HG02571 (cell line): ENCODE measurements at regions not wholly inside any gene's neighbourhood (a gene's known extent, or its start where the extent isn't known, plus 50 kb on each side); places are given as distances from the start of the nearest gene placed in this dataset.

Experiments used
- ATAC-seq: cut with Tn5 transposase; IDR thresholded peaks from one replicate; pipeline ENCODE4 v1.9.1; 2021; ENCODE audit warnings: mild to moderate bottlenecking, moderate library complexity; ENCODE audit not compliant: unreplicated experiment

DNA sequence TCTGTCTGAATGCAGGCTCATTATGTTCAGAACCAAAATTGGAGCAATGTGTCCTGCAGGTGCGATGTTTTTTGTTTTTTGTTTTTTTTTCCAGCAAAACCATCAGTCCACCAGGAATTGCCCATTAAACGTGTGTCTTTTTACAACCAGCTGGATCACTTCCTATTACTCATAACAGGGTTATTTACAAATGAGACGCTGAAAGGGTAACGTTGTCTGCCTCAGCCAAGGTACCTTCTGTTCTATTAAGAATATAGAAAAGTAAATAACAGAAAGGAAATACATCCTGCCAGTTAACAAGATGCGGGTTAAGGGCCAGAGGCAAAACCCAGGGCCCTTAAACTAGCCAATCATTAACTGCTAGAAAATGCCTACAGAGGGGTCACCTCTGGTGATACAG lies 590.4 kb downstream of the TBC1D4 start:
- no peak for ATAC-seq

DNA sequence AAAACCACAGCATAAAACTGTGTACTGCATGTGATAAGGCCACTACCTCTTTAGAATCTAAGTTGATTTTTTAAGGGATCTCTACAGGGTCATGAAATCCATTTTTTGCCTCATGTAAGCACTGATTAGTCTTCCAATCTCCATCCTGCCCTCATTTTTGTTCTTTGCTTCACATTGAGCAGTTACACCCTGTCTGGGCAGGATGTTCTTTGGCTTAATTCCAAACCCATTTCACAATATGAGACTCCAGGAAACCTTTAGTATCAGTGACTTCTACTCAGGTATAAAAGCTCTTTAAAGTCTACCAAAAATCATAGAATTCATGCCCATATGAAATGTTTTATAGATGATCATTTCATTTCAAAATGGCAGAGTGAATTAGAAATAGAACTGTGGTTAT lies 592.6 kb downstream of the TBC1D4 start:
- no peak for ATAC-seq

DNA sequence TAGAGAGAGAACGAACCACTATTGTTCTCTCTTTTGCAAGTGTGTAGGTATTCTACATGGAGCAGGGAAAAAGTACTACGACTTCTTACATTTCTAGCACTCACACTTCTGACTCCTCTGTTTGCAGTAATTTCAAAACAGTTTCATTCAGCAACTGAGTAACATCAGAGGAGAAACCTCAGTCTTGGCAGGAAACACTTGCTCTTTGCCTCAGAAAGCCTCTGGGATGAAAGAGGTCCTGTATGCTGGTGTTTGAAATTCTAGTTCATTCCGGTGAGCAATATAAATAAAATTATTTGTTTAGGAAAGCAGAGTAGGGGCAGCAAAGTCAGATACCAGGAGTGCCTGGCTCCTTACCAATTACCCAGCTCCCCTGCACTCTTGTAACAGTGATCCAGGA lies 595.5 kb downstream of the TBC1D4 start:
- no peak for ATAC-seq

DNA sequence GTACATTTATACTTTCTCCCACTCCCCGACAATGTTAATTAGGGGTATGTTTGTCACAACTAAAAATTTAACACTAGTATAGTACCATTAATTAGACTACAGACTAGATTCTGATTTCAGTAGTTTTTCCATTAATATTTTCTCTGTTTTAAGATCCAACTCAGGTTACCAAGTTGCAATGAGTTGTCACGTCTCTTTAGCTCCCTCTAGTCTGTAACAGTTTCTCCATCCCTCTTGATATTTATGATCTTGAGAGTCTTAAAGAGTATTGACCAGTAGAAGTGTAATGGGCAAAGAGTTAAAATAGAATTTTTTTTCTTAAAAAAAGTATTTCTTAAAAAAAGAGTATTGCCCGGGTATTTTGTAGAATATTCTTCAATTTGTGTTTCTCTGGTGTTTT lies 598.1 kb downstream of the TBC1D4 start:
- no peak for ATAC-seq

DNA sequence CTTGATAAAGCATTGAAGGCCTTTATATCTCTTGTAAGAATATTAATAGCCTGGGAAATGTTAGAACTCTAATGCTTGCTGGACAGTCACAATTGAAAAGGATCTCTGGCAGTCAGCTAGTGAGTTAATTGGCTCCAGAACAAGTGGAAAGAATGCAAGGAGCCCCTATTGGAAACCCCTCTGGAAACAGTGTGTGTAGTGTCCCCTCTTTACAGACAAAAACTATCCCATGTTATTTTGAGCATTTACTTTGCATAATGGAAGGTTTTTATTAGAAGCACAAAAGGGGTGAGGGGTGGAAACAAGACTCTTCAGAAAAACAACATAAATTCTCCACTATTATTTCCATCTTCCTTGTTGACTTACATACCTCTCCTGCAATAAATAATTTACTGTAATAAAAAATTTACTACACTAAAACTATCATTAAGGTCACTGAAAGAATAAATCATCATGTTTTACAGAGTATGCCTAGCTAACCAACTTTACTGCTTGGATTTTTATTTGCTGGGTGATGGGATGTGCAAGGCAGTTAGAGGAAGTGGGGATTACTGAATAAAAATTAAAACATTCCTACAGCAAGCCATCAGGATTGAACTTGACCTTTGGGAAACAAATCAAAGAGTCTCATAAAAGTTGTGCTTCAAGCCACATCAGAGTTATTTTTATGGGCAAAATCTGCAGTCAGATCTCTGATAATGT lies 610.4 kb downstream of the TBC1D4 start:
- no peak for ATAC-seq

DNA sequence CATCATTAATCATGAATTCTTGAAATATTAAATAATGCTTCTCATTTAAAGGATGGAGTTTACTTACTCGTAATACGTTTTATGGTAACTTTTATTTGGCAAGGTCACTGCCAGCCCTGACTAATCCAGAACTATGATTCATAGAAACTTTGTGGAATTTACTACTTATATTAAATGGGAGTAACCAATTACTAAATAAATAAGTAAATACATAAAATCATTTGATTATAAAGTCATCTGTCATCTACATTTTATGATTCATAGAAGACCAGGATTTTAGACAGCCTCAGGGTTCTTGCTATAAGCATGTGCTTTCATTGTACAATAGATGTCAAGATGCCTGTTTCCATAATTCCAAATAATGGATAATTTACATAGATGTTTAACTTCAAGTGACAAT lies 611.1 kb downstream of the TBC1D4 start:
- no peak for ATAC-seq

DNA sequence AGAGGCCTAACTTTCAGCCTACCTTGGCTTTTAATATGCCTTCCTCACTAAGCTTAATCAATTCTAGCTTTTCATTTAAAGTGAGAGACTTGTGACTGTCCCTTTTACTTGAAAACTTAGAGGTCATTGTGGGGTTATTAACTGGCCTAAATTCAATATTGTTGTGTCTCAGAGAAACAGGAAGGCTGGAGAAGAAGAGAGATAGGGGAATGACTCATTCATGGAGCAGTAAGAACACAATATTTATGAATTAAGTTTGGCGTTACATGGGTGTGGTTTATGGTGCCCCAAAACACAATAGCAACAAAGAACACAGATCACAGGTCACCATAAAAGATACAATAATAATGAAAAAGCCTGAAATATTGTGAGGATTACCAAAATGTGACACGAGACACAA lies 612.1 kb downstream of the TBC1D4 start:
- no peak for ATAC-seq

DNA sequence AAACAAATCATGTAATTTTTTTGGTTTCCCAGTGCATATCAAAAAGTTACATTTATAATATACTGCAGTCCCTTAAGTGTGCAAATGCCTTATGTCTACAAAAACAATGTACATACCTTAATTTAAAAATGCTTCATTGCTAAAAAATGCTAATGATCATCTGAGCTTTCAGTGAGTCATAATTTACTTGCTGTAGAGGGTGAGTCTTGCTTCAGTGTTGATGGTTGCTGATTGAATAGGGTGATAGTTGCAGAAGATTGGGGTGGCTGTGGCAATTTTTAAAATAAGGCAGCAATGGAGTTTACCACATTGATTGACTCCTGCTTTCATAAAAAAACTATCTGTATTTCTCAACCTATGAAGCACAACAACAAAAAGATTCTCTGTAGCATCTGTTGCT lies 613.9 kb downstream of the TBC1D4 start:
- ATAC-seq = no peak

DNA sequence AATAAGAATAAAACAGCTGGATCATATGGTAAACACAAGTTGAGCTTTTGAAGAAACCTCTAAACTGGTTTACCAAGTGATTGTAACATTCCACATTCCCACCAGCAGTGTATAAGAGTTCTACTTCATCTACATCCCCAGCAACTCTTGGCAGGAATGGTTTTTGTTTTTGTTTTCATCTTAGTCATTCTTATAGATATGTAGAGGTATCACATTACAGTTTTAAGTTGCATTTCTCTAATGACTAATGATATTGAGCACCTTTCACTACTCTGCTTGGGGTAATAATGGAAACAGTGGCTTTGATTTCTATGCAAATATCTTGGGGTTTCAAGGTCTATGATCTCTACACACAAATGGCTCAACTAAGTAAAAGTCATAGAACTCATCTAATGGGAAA lies 614.5 kb downstream of the TBC1D4 start:
- ATAC-seq = no peak

DNA sequence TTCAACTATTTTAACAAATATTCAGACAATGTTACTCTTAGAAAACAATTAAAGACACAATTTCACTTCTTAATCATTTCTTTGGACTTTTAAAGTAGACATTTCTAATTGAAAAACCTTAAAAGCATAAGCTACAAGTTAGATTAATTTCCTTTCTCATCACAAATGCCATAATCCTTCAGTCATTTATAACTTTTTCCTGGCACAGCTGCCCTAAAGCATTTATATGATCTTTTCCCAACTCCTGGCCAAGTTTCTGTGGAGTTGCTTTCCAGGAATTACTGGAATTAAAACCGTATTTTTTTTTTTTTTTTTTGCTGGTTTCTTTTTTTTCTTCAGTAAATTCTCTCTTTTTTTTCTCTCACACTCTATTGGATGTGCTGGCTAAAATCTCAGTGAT lies 615.9 kb downstream of the TBC1D4 start:
- ATAC-seq = no peak

DNA sequence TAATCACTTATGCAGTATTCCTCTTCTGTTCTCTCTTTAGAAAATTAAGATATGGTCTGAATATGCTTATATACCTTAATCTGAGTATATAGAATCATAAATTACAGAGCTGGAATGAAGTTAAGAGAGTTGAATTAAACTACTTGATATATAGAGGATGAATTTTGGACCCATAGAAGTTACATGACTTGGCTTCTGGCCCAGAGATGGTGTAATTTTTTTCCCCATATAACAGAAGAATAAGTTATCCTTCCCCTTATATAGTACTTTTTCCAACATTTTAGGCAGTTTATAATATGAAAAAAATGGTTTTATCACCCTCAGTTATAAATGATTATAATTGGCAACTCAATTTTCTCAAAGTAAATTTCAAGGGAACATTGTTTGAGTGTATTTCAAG lies 616.3 kb downstream of the TBC1D4 start:
- ATAC-seq = no peak

DNA sequence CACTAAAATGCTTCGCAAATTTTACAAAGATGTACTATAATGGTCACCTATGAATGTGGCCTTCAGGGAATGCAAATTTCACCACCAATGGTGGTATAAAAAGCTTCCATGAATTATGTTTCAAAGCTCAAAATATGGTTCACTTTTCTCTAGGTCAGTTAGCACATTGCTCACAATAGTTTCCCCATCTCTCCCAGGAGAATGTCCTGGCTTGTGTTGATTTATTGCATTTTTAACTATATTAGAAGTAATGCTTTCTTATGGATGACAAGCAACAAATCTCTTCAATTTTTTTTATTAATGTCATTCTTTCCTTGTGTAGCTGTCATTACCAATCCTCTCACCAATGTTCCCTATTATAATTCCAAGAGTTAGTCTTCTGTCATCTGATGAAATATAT lies 621.2 kb downstream of the TBC1D4 start:
- no peak for ATAC-seq

DNA sequence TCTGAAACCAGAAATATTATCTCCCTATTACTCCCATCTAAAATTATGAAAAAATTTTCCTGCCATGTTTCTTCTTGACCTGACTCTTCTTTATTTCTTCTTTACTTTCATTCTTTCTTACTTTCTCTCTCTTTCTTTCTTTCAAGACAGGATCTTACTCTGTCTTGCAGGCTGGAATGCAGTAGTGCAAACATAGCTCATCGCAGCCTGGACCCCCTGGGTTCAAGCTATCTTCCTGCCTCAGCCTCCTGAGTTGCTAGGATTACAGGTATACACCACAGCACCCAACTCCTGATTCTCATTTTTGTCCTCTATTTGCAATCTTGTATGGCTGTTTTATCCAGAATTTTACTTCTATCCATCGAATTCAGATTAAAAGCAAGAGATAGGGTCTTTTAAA lies 631.1 kb downstream of the TBC1D4 start:
- no peak for ATAC-seq

DNA sequence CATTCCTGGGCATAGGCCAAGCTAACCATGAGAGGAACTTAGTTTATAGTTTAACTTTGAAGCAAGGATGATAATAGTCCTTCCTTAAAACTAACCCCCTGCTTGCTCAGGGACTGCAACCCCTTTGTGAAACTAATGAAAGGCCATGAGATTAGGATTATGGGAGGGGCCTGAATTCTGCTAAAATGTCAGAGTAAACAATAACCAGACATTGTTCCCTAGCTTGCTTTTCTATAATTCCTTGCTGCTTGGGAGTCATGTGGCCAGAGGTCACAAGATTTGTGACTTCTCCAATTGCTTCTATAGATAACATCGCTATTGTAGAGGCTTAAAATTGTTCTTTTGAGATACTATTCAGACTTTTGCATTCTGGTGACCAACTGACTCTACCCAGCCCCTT lies 634.0 kb downstream of the TBC1D4 start:
- no peak for ATAC-seq

DNA sequence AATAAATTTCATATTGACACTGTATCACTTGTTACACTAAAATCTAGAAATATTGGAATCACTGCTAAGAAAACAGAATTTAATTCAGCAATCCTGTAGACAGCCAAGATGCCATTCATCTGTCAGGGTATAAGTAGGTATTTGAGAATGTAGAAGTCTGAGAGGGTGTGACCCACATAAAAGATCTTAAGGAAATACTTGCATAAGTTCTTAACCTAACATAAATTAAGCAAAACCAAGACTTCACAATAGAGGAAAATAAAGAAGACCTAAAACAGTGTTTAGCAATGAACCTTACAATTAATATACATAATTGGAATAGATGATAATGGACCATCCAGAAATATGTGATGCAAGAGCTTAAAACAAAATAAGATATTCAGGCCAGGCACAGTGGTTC lies 636.2 kb downstream of the TBC1D4 start:
- ATAC-seq = no peak

DNA sequence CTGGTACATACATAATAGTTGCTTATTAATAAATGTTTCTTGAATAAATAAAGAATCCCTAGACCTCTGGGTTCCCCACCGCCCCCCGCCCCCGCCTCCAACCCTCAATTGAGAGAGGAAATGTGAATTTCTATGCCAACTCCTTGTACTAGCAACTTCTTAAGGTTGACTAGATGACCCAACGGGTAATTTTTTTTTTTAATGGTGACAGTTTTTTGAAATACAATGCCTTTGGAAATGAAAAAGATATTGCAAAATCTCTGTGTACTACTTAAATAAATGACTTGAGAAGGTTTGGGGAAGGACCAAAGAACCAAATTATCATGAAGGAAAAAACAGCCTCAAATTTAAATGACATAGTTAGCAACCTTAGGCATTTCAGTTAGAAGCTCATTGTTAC lies 640.3 kb downstream of the TBC1D4 start:
- ATAC-seq = no peak

DNA sequence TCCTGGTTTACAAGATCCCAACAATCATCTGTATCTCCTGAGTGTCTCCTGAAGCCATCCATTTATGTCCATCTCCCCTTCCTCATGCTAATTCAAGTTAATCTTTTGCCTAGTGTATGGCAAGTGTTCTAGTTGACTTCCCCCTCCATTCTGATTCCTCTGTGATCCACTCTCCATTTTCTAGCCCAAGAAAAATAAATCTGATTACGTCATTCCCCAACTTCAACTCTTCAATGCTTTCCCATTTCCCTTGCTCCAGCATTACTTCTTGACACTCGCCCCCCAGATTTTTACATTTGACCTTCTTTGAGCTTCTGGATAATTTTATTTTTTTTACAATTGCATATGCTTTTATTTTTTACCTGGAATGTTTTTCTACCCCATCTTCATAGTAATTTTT lies 640.8 kb downstream of the TBC1D4 start:
- no peak for ATAC-seq

DNA sequence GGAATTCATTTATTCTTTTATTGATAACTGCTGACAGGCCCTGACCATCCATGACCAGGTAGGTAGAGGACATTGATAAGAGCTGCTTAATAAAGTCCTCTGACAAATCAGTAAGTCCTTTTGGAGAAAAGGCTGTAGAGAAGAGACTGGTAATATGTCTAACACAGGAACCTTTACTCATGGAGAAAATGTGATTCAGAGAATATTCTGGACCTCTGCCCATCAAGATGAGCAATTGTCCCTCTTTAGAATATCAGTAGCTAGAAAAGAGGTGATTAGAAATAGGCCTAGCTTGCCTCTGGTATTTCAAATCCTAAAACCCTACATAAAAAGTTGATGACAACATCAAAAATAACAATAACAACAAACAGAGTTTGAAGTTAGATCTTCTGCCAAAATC lies 642.3 kb downstream of the TBC1D4 start:
- no peak for ATAC-seq

DNA sequence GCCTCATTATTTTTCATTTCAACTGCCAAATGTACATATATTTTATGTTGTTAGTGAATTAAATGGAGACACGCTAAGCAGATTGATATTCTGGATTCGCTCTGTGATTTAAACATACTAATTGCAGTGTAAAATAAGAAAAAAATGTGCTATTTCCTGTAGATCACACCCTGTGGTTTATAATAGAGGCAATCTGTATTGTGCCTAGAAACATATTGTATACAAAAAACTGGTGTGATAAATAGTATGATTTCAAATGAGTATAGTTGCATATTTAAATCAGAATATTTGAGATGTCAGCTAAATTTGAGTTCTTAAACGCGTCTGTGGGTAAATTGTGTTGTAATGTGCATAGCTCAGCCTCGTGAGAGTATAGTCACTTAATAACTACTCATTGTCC lies 643.9 kb downstream of the TBC1D4 start:
- ATAC-seq = no peak

DNA sequence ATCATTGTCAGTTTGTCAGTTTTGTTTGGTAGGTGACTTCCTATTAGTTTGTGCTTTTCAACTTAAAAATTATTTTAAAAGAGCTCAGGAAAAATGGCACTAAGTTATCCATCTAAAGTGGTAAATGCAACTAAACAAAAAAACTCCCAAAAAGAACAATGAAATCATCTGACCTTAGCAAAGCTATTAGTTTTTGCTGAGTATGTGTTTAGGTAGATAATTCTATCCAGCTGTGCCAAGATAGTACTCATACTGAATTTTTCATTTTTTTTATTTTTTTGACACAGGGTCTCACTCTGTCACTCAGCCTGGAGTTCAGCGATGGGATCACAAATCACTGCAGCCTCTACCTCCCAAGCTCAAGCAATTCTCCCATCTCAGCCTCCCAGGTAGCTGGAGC lies 645.3 kb downstream of the TBC1D4 start:
- ATAC-seq = no peak

DNA sequence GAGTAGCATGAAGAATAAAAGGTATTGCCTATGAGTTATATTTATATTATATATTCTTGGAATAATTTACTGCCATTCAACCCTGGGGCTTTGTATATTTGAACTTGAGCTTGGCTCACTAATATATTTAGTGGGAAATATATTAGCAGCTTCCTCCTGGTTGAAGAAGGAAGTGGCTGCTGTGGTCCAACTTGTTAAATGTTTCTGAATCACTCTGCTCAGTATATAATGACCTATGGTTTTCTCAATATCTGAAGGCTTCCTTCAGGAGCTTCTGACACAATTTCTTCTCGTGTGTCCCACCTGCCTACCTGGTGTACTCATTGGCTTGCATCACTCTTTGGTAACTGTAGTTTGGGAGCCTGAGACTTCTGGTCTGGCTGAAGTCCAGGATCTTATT lies 646.4 kb downstream of the TBC1D4 start:
- ATAC-seq = no peak

DNA sequence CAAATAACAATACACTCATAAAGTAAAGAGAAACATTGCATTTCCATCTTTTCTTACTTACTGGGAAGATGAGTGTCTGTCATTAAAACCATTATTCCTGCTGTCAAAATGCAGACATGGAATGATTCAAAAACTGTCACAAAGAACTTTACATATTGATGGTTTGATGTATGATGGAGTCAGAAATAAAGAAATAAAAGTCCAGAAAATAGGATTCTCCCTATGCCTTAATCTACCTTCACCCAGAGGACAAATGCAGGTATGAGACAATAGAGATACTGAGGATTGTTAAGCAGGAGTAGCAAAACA lies 656.1 kb downstream of the TBC1D4 start:
- ATAC-seq = no peak

DNA sequence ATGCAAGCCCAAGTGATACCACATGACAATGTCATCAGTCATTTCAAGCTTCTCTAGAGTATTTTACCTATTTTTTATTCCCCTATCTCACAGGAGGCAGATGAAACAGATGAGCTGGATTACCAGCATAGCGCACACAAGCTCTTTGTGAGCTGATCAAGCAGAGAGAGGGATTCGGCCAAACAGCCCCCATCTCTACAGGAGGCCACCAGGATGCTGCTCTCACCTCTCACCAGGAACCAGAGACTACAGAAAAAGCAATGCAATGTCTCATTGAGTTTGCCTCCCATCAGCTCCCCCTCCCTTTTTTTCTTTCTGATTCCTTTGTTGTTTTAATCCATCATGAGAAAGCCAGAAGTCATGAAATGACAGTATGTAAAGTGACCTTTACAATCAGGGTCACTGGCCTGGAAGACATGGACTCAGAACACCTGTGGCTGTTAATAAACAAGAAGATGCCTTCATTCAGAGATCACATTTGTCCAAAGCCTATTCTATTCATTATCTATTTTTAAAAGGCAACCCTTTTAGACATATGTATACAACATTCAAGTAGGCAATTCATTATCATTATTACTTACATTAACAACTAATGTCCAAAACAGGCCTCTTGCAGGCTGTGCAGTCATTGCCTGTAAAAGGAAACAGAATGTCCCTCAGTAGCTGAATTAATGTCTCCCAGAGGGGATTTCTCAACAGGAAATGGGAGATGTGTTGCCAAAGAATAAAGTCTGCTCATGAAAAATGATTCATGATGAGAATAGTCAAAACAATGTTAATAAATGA lies 656.6 kb downstream of the TBC1D4 start:
- ATAC-seq = no peak
